ENCODE measurements at regions not wholly inside any gene's neighbourhood (a gene's known extent, or its start where the extent isn't known, plus 50 kb on each side); places are given as distances from the start of the nearest gene placed in this dataset.
A peak's percentile ranks its signal among the peaks of the same experiment; 100 is the strongest.

GRCh38 chr15:89421219-89421618, 75.2 kb downstream of the RHCG start:
- H3K4me1 Mint-ChIP-seq = peaks cover 3 to 5% of the 10 kb centered on the region in 2 donors
- no peak for DNase-seq
- no peak overlapping the region for H3K27ac Mint-ChIP-seq
- no peaks in the 10 kb centered on the region for H3K9me3 Mint-ChIP-seq
- ATAC-seq (replicated peaks) = no peak
- peaks cover 40 to 72% of the 10 kb centered on the region in 2 donors for H3K27me3 Mint-ChIP-seq
- no peaks in the 10 kb centered on the region for H3K36me3 Mint-ChIP-seq
- no peak overlapping the region for H3K4me3 Mint-ChIP-seq

- ATAC-seq (replicated peaks) = peak; percentile 33 to 49
- no peaks in the 10 kb centered on the region for H3K36me3 Mint-ChIP-seq
- peaks cover 8 to 14% of the 10 kb centered on the region in 2 donors for H3K4me1 Mint-ChIP-seq
- DNase-seq = no peak
- H3K27me3 Mint-ChIP-seq = peaks cover 46 to 79% of the 10 kb centered on the region in 2 donors
- no peak overlapping the region for H3K4me3 Mint-ChIP-seq
- H3K27ac Mint-ChIP-seq = no peak overlapping the region
- no peaks in the 10 kb centered on the region for H3K9me3 Mint-ChIP-seq
Measured at GRCh38 chr15:89419370-89419984, 76.9 kb downstream of the RHCG start.

GRCh38 chr15:89417206-89417725, 79.1 kb downstream of the RHCG start:
- peaks cover 68 to 92% of the 10 kb centered on the region in 2 donors for H3K27me3 Mint-ChIP-seq
- peaks cover 9 to 14% of the 10 kb centered on the region in 2 donors for H3K4me1 Mint-ChIP-seq
- no peaks in the 10 kb centered on the region for H3K9me3 Mint-ChIP-seq
- H3K4me3 Mint-ChIP-seq = no peak overlapping the region
- no peak for DNase-seq
- ATAC-seq (replicated peaks) = no peak
- no peaks in the 10 kb centered on the region for H3K36me3 Mint-ChIP-seq
- H3K27ac Mint-ChIP-seq = no peak overlapping the region

- H3K4me3 Mint-ChIP-seq = no peak overlapping the region
- H3K9me3 Mint-ChIP-seq = no peaks in the 10 kb centered on the region
- DNase-seq (peak; percentile 69), ATAC-seq (replicated peaks) (peak; percentile 89 to 91)
- no peak overlapping the region for H3K27ac Mint-ChIP-seq
- H3K36me3 Mint-ChIP-seq = peaks cover 0 to 1% of the 10 kb centered on the region in 2 donors
- peaks cover 73 to 92% of the 10 kb centered on the region in 2 donors for H3K27me3 Mint-ChIP-seq
- peaks cover 11 to 16% of the 10 kb centered on the region in 2 donors for H3K4me1 Mint-ChIP-seq
Measured at GRCh38 chr15:89416339-89417183, 79.8 kb downstream of the RHCG start.

- Mint-ChIP-seq H3K27me3 (peaks cover 73 to 90% of the 10 kb centered on the region in 2 donors), H3K4me1 (peaks cover 19 to 35% of the 10 kb centered on the region in 2 donors), H3K27ac (no peak overlapping the region), H3K36me3 (peaks cover 0 to 3% of the 10 kb centered on the region in 2 donors), H3K4me3 (no peak overlapping the region), H3K9me3 (no peaks in the 10 kb centered on the region)
- DNase-seq (no peak), ATAC-seq (replicated peaks) (no peak)
Measured at GRCh38 chr15:89414571-89414970, 79.9 kb upstream of the POLG start.

GRCh38 chr15:89413877-89414276, 79.3 kb upstream of the POLG start:
- Mint-ChIP-seq H3K4me1 (peaks cover 23 to 42% of the 10 kb centered on the region in 2 donors), H3K9me3 (no peaks in the 10 kb centered on the region), H3K27me3 (peaks cover 80 to 92% of the 10 kb centered on the region in 2 donors), H3K27ac (no peak overlapping the region), H3K4me3 (no peak overlapping the region), H3K36me3 (peaks cover 0 to 3% of the 10 kb centered on the region in 2 donors)
- no peak for ATAC-seq (replicated peaks)
- DNase-seq = no peak

GRCh38 chr15:89412905-89413411, 78.3 kb upstream of the POLG start:
- H3K27me3 Mint-ChIP-seq = peaks cover 84 to 93% of the 10 kb centered on the region in 2 donors
- peaks cover 30 to 52% of the 10 kb centered on the region in 2 donors for H3K4me1 Mint-ChIP-seq
- DNase-seq = no peak
- H3K27ac Mint-ChIP-seq = no peak overlapping the region
- ATAC-seq (replicated peaks) = no peak
- no peak overlapping the region for H3K4me3 Mint-ChIP-seq
- peaks cover 0 to 3% of the 10 kb centered on the region in 2 donors for H3K36me3 Mint-ChIP-seq
- H3K9me3 Mint-ChIP-seq = no peaks in the 10 kb centered on the region

- H3K36me3 Mint-ChIP-seq = peaks cover 0 to 3% of the 10 kb centered on the region in 2 donors
- peaks cover 40 to 60% of the 10 kb centered on the region in 2 donors for H3K4me1 Mint-ChIP-seq
- H3K27ac Mint-ChIP-seq = no peak overlapping the region
- peak overlapping the region; percentile 37 to 79 for H3K4me3 Mint-ChIP-seq
- DNase-seq = no peak
- ATAC-seq (replicated peaks) = no peak
- no peaks in the 10 kb centered on the region for H3K9me3 Mint-ChIP-seq
- peaks cover 83 to 98% of the 10 kb centered on the region in 2 donors for H3K27me3 Mint-ChIP-seq
Measured at GRCh38 chr15:89410039-89410435, 75.4 kb upstream of the POLG start.

GRCh38 chr15:89409184-89410038, 74.8 kb upstream of the POLG start:
- DNase-seq (no peak), ATAC-seq (replicated peaks) (no peak)
- Mint-ChIP-seq H3K27me3 (peaks cover 86 to 98% of the 10 kb centered on the region in 2 donors), H3K4me3 (peak overlapping the region; percentile 73 to 79), H3K36me3 (peaks cover 0 to 3% of the 10 kb centered on the region in 2 donors), H3K4me1 (peaks cover 40 to 59% of the 10 kb centered on the region in 2 donors), H3K27ac (peak overlapping the region; percentile 82), H3K9me3 (no peaks in the 10 kb centered on the region)

GRCh38 chr15:89408372-89409183, 74.0 kb upstream of the POLG start:
- no peak for ATAC-seq (replicated peaks)
- Mint-ChIP-seq H3K4me3 (peak overlapping the region; percentile 73 to 79), H3K36me3 (peaks cover 0 to 3% of the 10 kb centered on the region in 2 donors), H3K9me3 (no peaks in the 10 kb centered on the region), H3K27me3 (peaks cover 86 to 97% of the 10 kb centered on the region in 2 donors), H3K27ac (peak overlapping the region; percentile 82), H3K4me1 (peaks cover 40 to 59% of the 10 kb centered on the region in 2 donors)
- DNase-seq = no peak

- peaks cover 41 to 59% of the 10 kb centered on the region in 2 donors for H3K4me1 Mint-ChIP-seq
- DNase-seq (no peak), ATAC-seq (replicated peaks) (peak in 1 of 2 donors; percentile 44)
- H3K27ac Mint-ChIP-seq = peak overlapping the region; percentile 37
- peaks cover 85 to 97% of the 10 kb centered on the region in 2 donors for H3K27me3 Mint-ChIP-seq
- H3K9me3 Mint-ChIP-seq = no peaks in the 10 kb centered on the region
- H3K36me3 Mint-ChIP-seq = peaks cover 0 to 3% of the 10 kb centered on the region in 2 donors
- peak overlapping the region; percentile 73 to 79 for H3K4me3 Mint-ChIP-seq
Measured at GRCh38 chr15:89406940-89407607, 72.5 kb upstream of the POLG start.

GRCh38 chr15:89406218-89406939, 71.8 kb upstream of the POLG start:
- peak overlapping the region; percentile 56 for H3K27ac Mint-ChIP-seq
- DNase-seq = no peak
- no peaks in the 10 kb centered on the region for H3K9me3 Mint-ChIP-seq
- ATAC-seq (replicated peaks) = no peak
- H3K4me1 Mint-ChIP-seq = peaks cover 44 to 62% of the 10 kb centered on the region in 2 donors
- peak overlapping the region; percentile 65 to 79 for H3K4me3 Mint-ChIP-seq
- H3K36me3 Mint-ChIP-seq = peaks cover 0 to under 1% of the 10 kb centered on the region in 2 donors
- H3K27me3 Mint-ChIP-seq = peaks cover 87 to 97% of the 10 kb centered on the region in 2 donors

All from stimulated activated naive B cell treated with anti-CD40 and anti-IgM and Interleukin-4, amounts not matched to agents 10 μg/mL and 1 μg/mL and 100 μg/mL, for 72 hours (primary cell).